ENCODE measurements at regions not wholly inside any gene's neighbourhood (a gene's known extent, or its start where the extent isn't known, plus 50 kb on each side); places are given as distances from the start of the nearest gene placed in this dataset.

GRCh38 chr1:209456878-209457277, 126.6 kb upstream of the CAMK1G start:
- intact Hi-C loops (cut with DNase I), result no loop called here
- peaks cover 0 to 3% (median 0%) of the 10 kb centered on the region in 7 donors for H3K27me3 ChIP-seq
- H3K4me3 ChIP-seq, result no peak overlapping the region
- H3K9me3 ChIP-seq, result peaks cover 0 to 15% (median 7%) of the 10 kb centered on the region in 11 donors
- no peak overlapping the region for H3K27ac ChIP-seq
- H3K36me3 ChIP-seq, result no peaks in the 10 kb centered on the region
- DNase-seq, result no peak
- 17 to 23% methylated on average over 1 of the region's 1 CpG for WGBS, 2 donors
- TF ChIP-seq CTCF (IDR thresholded peaks at IDR 0.05), result no peak
- ATAC-seq, result no peak
- no peaks in the 10 kb centered on the region for H3K4me1 ChIP-seq

- Histone ChIP-seq H3K4me1 (no peaks in the 10 kb centered on the region), H3K27ac (no peak overlapping the region), H3K27me3 (peaks cover 0 to 3% (median 0%) of the 10 kb centered on the region in 7 donors), H3K9me3 (peaks cover 0 to 22% (median 9%) of the 10 kb centered on the region in 11 donors), H3K4me3 (no peak overlapping the region), H3K36me3 (no peaks in the 10 kb centered on the region)
- no peak for TF ChIP-seq CTCF (IDR thresholded peaks at IDR 0.05)
- DNase-seq (no peak), ATAC-seq (peak in 1 of 8 donors; percentile 55)
- WGBS, 2 donors, result 79 to 82% methylated on average over 6 of the region's 6 CpGs
- intact Hi-C loops (cut with DNase I), result no loop called here
Observed at GRCh38 chr1:209457401-209458125, 126.0 kb upstream of the CAMK1G start.

GRCh38 chr1:209458921-209459320, 124.6 kb upstream of the CAMK1G start:
- no peak overlapping the region for H3K27ac ChIP-seq
- no peaks in the 10 kb centered on the region for H3K4me1 ChIP-seq
- H3K4me3 ChIP-seq, result no peak overlapping the region
- intact Hi-C loops (cut with DNase I), result no loop called here
- no peak for DNase-seq
- peaks cover 0 to 24% (median 10%) of the 10 kb centered on the region in 11 donors for H3K9me3 ChIP-seq
- H3K27me3 ChIP-seq, result peaks cover 0 to 3% (median 0%) of the 10 kb centered on the region in 7 donors
- TF ChIP-seq CTCF (IDR thresholded peaks at IDR 0.05), result no peak
- no peaks in the 10 kb centered on the region for H3K36me3 ChIP-seq
- WGBS, 2 donors, result 72 to 96% methylated on average over 3 of the region's 3 CpGs
- no peak for ATAC-seq

GRCh38 chr1:209461168-209461567, 122.3 kb upstream of the CAMK1G start:
- ATAC-seq (no peak), DNase-seq (no peak)
- no peak for TF ChIP-seq CTCF (IDR thresholded peaks at IDR 0.05)
- H3K4me3 ChIP-seq, result no peak overlapping the region
- no peaks in the 10 kb centered on the region for H3K4me1 ChIP-seq
- peaks cover 0 to 24% (median 10%) of the 10 kb centered on the region in 11 donors for H3K9me3 ChIP-seq
- intact Hi-C loops (cut with DNase I), result no loop called here
- H3K36me3 ChIP-seq, result no peaks in the 10 kb centered on the region
- H3K27ac ChIP-seq, result no peak overlapping the region
- peaks cover 0 to 3% (median 0%) of the 10 kb centered on the region in 7 donors for H3K27me3 ChIP-seq

All from heart right ventricle (tissue), 16 donors.